Activated CD4-positive, alpha-beta T cell treated with anti-CD3 and anti-CD28 coated beads, Interleukin-10, Interleukin-2, amounts not matched to agents 100 ng/mL and 50 ng/mL, durations not matched to agents 16 hours and 8 hours (primary cell): ENCODE measurements at regions not wholly inside any gene's neighbourhood (a gene's known extent, or its start where the extent isn't known, plus 50 kb on each side); places are given as distances from the start of the nearest gene placed in this dataset.
"Not testable (repeated sequence)": the region's sequence is repeated elsewhere in the genome, so short reads cannot be mapped to it uniquely, and the experiment has no call there.

Source experiments
- DNase-seq: peaks from one replicate; pipeline ENCODE4 v3.0.0-alpha.2; 2020

DNA sequence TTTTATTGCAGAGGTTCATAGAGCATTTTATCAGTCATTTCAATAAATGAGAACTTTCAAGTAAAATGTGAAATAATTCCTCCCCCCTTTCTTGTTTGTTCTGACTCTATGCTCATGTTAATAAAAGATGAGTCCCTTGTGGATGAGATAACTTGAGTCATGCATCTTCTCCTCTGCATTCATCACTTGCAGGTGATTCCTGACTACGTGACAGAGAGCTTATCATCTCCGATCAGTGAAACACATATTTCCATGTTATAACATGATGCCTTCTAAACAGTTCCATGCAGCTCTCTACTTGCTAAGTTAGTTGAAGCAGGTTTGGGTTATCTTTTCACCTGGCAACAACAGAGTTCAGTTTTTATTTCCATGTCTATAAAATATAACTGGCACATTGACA, 160.1 kb upstream of the ANKRD50 start:
- DNase-seq, result no peak

DNA sequence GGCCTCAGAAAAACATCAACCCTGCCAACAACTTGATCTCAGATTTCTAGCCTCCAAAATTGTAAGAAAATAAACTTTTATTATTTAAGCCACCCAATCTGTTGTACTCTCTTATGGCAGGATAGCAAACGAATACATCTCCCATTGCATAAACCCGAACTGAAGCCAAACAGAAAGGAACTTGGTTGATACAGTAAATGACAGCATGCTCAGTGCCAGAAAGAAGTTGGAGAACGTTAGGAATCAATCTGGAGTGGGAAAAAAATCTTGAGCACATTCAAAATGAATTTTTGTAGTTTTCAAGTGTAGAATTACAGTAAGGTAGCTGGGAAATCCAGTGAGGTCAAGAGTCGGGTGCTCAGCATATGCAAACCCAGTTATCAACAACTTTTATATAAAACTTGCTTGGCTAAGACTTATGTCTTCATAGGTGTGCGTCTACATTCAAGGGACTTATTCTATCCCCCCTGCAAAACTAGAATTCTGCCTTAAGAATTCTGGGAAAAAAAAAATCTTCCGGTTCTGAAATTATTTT, 157.5 kb upstream of the ANKRD50 start:
- DNase-seq, result no peak

DNA sequence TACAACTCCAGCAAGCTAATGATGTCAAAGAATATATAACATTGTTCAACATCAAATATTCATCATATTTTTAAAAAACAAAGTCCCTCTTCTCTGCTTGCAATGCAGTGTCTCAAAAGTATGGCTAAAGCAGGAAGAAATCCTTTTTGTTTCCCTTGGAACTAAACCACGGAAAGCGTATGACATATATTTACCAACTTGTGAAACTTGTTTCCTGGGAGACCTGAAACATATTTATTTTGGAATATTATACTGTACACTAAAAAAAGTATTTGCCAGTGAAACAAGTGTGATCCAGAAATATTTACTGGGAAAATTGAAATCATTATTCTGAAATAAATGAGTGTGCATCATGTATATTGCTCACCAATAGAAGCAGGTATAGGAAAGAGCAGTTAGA, 156.0 kb upstream of the ANKRD50 start:
- DNase-seq, result no peak

DNA sequence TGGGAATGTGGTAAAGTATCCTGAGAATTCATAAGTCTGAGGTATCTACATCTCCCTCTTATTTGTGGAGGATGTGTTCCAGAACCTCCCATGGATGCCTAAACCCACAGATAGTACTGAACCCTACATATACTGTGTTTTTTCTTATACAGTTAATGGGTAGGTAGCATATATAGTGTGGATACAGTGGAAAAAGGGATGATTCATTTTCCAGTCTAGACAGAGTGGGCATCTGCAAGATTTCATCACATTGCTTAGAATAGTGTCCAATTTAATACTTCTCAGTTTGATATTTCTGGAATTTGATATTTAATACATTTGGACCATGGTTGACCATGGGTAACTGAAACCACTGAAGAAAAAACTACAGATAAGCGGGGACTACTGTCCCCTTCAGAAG, 155.0 kb upstream of the ANKRD50 start:
- DNase-seq, result no peak

DNA sequence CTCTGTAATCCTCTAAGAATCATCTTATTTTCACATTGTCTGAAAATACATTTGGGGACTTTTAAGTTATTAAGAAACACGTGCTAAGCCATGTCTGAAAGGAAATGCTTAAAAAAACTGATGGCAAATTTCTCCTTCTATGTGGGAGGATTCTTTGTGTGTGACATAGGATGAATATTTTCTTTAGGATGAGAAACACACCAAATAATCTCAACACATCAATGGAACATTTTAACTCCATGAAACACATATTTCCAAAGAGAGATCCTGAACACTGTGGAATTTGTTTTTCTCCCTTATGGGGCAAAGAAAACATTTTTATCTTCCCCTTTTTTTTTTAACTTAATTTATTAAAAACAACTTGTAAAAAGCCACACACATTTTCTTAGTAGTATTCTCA, 153.8 kb upstream of the ANKRD50 start:
- no peak for DNase-seq

DNA sequence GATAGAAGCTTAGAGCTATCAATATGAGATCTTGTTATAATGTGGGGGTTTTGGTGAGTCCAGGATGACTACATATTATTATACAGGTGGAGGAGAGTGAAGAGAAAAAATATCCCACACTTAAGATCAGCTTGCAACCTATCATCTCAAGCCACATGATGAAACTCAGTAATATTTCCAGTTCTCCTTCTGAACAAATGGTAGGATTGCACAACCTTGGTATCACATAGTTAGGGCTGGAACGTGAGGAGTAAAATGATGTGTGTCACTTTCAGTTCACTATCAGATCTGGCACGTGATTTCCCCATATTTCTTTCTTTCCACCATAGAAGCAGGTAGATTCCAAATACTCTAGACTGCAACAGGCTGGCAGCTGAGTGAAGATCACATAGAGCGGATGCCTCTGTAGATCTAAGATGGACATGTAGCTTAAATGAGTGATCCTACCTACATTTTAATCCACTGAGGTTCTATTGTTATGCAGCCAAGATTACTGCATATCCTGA, 150.6 kb upstream of the ANKRD50 start:
- DNase-seq, result no peak

DNA sequence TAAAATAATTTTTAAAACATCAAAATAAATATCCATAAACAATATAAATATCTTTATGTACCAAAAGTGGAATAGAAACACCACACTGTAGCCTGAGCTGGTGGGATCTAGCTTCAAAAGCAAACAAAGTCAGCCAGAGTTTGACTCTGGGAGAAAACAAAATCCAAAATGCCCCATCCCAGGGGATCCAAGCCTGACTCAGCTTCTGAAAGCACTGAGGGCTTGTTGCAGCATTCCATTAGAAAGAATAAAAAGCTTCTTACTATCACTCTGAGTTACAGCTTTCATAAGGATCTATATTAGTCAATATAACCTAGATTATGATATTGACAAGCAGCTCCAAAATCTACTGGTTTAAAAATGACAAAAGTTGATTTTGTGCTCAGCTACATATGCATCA, 149.7 kb upstream of the ANKRD50 start:
- no peak for DNase-seq

DNA sequence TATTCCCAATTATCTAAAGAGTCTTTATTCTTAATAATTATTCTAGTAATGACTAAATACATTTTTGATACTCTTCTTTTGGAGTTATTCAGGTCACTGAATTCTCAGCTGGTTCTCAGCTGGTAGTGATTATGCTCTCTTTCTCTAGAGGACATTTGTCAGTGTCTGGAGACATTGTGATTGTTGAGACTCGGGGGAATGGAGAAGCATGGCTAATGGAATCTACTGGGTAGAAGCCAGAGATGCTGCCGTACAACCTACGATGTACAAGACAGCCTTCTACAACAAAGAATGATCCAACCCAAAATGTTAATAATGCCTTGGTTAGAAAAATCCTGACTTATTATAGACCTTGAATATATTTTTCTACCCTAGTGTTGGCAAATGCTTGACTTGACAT, 149.2 kb upstream of the ANKRD50 start:
- DNase-seq, result no peak

DNA sequence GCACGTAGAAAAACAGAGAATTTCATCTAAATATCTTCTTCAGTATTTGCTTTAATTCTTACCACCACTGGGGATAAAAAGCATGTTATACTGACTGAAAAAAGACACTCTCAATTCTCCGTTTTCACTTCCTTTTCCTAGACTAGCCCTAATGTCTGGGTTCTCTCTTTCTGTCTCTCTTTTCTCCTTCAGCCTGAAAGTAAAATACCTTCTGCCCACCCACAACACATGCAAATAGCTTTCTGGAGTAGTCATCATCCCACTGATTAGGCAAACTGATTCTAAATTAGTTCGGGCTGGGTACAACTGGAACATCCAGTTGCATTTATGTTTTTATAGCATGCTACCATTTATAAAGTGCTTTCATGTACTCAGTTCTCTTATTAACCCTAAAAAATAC, 142.4 kb upstream of the ANKRD50 start:
- no peak for DNase-seq

DNA sequence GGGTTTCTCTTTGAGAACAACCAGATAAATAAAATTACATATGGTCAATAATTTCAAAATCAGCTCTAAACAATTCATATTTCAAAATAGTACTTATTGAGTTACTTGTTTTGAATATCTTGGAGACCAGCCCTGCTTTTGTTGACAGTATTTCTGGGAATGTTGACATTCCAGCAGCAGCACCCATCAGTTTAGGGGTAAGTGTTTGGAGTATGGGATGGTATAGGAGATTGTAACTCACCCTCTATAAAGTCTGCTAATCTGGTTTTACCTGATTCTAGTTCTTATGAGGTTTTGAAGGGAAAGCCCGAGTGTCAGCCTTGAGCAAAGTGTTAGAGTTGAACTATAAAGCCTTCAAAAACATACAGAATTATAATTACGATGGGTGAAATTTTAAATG, 139.2 kb upstream of the ANKRD50 start:
- no peak for DNase-seq

DNA sequence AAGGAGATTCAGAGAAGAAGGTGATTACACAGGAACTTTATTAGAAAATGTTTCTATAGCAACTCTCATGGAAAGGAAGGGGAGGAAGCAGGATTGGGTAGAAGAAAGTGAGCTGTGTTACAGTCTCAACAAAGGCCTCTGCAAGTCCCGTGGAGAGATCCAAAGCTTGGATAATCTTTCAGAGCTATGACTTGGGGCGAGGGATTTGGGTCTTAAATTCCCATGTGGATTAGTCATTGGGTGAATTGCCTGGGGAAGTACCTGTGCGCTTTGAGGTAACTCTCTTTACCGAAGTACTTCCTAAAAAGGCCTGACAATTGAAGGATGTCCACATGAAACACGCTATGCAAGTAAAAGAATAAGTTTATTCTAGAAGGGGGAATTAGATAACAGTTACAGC, 133.8 kb upstream of the ANKRD50 start:
- no peak for DNase-seq

DNA sequence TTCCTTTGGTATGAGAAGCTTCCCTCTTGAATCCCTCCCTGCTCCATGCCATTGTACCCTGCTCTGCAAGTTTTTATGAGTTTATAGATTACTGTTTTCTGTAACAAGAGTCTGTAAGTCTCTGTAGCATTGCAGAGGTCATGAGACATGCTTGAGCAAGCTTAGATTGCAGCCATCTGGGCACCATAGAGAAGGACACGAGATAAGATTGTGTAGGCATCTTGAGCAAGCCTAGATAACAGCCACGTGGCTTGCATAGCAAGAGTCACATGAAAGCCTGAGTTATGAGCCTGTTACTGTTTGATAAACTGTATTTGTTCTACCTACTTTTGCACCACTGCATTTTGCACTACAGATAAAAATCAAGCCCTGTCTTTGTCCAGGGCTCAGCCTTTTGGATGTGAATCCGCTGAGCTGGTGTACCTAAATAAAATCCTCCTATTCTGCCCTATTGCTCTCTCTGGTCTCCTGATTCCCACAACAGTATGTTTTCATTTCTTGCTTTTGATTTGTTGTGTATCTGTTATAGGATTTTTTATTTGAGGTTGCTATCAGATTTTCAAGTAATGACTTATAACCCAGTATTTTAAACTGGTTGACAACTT, 127.4 kb upstream of the ANKRD50 start:
- DNase-seq, result no peak

DNA sequence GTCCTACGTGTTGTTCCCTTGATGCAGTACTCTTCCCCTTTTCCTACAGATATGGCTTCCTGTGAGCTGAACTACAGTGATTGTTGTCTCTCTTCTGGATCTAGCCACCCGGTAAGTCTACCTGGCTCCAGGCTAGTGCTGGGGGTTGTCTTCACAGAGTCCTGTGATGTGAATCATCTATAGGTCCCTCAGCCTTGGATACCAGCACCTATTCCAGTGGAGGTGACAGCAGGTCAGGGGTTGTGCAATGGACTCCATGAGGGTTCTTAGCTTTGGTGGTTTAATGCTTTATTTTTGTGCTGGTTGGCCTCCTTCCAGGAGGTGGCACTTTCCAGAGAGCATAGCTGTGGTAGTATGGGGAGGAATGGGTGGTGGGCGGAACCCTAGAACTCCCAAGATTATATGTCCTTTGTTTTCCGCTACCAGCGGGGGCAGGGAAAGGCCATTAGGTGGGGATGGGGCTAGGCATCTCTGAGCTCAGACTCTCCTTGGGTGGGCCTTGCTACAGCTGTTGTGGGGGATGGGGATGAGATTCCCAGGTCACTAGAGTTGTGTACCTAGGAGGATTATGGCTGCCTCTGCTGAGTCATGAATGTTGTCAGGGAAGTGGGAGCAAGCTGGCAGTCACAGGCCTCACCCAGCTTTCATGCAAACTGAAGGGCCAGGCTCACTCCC, 121.4 kb upstream of the ANKRD50 start:
- DNase-seq, result no peak

DNA sequence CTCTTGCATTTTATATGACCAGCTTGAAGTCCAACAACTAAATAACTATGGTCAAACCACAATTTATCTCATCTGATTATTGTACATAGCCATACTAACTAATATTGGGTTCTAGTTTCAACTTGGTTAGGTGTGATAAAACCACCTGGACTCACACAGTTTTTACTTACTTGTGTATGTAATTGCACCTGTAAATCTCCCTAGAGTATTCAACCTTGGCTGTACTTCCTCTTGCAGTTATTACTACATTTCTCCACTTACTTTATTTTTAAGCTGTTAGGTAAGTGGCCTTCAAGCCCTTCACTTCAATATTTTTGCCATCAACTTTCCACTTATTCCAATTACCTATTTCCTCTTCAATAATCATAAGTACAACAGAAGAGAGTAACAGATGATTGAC, 115.8 kb upstream of the ANKRD50 start:
- no peak for DNase-seq

DNA sequence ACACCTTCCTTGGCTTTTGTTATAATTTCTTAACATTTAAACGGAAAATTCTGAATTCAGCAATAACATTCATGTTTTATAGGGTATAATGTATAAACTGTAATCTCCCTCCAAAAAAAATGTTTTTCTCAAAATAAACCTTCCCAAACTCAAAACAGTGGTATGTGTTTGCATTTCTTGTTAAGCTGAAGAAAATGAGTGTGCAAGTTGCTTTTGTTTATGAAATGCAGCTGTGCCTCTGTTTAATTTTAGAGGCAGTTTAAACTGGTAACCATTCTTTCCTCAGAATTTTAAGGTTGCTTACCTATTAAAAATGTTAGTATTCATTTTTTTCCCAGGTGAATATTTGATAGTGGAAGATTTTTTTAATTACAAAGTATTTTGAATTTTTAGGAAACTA, 105.0 kb upstream of the ANKRD50 start:
- no peak for DNase-seq

DNA sequence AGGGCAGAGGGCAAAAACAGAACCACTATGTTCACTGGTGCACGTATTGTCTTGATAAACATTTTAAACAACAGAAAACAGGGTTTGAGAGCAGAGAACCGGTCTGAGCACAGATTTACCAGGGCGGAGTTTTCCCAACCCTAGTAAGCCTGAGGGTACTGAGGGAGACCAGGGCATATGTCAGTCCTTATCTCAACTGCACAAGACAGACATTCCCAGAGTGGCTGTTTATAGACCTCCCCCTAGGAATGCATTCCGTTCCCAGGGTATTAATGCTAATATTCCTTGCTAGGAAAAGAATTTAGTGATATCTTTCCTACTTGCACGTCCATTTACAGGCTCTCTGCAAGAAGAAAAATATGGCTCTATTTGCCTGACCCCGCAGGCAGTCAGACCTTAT, 99.7 kb upstream of the ANKRD50 start:
- DNase-seq, result not testable (repeated sequence)

DNA sequence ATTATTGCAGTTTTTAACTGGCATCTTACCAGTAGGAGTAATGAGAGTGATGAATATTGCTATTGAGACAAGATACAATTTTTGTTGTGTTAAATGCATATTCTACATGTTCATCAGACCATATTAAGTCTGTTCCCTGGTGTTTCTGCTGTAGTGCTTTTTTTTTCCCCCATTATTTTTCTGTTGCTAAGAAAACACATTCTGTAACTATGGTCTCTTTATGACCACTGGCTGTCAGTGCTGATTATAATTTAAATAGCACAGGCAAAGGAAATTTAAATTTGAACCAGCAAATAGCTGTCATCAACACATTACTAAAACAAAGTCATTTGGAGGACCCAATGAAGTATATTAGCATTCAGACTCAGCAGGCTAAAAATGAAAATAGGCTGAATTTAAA, 98.3 kb upstream of the ANKRD50 start:
- no peak for DNase-seq

DNA sequence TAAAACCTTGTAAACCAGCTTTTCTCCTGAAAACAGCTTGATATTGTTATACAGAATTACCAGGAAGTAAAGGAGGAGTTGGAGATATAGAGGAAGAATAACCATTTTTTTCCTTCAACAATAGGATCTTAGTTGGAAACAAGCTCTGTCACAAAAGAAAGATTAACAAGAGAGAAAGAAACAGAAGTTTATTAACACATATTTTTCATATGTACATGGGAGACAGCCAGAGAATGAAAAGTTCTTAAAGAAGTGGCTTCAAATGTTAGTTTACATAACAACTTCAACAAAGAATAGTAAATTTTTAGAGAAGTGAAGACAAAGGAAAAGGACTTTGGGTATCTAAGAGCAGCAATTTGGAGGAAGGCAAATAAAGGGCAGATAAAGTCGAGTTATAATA, 94.9 kb upstream of the ANKRD50 start:
- DNase-seq, result no peak

DNA sequence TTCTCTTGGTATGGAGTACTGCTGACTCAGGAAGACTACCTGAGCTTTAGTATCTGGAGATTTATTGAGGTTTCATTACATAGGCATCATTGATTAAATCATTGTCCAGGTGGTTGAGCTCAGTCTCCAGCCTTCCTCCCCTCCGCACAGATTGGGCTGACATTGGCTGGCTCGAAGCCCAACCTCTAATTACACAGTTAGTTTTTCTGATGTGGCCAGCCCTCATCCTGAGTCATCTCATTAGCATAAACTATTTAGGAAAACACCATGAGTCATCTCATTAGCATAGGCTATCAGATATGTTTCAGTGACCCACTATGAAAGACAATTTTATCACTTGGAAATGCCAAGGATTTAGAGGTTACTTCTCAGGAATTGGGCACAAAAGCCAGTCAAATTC, 93.9 kb upstream of the ANKRD50 start:
- DNase-seq, result no peak

DNA sequence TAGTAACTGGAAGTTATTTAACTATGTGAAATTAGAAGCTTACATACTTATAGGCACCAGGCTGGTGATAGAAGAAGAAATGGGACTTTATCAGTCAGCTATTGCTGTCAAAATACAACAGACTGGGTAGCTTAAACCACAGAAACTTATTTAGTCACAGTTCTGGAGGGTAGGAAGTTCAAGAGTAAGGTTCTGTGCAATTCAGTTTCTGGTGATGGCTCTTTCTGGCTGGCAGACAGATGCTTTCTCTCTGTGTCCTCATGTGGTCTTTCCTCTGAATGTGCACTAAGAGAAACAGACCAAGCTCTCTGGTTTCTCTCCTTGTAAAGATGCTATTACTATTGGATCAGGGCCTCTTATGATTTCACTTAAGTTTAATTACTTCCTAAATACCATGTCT, 92.1 kb upstream of the ANKRD50 start:
- peak; percentile 37 for DNase-seq

DNA sequence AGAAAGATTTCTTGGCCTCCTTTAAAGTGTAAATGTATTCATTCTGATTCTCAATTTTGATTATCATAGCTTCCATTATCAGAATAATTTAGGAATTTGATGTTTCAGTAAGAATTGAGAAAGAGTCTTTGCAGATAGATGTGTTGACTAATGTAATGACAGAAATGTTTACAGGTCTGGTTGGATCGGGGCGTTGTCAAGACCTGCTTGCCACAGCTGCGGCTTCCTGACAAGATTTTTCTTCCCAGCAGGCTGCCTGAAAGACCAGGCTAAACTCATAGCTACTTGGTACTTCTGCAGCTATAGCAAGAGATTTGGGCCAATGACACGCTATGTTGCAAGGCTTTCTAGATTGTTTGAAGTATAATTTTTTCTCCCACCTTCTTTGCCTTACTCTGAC, 91.5 kb upstream of the ANKRD50 start:
- DNase-seq, result no peak

DNA sequence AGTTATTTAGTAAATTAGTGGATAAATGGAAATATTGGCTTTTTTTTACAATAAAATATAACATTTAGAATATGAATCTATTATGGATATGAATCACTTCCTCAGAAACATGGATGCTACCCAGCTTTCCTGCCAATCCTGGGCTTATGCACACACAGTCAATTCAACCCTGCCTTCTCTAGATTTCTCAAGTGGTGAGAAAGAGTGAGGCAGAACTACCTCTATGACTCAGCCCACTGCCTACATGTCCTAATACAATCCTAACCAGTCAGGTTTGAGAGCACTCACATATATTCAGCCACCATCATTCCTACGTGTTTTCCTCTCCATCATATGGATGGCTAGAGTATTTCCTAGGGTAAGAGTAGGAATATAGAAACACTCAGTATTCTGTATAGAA, 91.1 kb upstream of the ANKRD50 start:
- peak; percentile 53 for DNase-seq

DNA sequence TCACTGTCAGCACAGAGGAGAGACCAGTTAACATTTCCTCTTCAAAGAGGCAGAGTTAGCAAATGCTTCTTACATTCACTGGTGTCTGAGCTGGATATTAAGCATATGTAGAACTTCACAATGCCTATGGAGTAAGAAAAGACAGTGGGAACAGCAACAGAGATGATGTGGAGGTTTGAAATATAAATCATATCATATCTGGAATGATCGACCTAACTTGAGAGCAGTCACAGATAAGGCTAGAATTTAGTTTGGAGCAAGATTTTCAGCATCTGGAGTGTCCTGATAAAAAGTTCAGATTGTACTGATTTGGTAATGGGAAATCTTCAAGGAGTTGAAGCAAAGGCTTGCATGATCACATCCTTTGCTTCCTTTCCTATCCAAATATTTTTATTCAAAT, 90.5 kb upstream of the ANKRD50 start:
- DNase-seq, result no peak

DNA sequence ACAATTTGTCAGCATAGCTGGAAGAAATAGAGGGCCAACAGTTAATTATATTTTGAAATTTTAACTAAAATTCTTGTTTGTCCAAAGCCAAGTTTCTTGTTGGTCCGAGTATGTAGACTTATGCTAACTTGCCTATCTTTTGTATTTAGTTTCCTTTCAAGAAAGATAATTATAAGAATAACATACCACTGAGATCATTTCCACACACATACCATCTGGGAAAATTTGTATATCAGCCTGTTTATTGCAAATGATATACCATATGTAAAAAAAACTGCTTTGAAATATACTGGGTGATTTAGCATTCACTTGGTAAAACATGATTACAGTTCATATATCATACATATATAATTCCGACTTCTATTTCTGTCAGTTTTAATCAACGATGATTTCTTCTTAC, 84.7 kb upstream of the ANKRD50 start:
- no peak for DNase-seq

DNA sequence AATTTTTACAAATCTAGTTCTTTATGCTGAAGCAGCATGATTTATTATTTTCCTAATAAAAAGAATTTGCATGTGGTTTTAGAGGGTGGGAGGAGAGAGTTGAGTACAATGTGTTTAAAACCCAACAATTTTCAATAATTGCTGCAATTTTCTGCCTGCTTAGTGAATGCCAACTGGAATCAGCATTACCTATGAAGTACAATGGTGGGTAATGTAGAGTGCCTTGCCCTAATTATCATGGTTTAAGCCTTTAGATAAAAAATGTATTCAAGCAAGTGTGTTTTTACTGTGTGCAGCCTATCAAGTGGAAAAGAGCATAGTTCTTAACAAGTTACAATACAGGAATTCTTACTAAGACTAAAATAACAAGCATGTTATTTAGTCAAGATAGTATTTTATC, 77.9 kb upstream of the ANKRD50 start:
- DNase-seq, result no peak
